ENCODE measurements at regions not wholly inside any gene's neighbourhood (a gene's known extent, or its start where the extent isn't known, plus 50 kb on each side); places are given as distances from the start of the nearest gene placed in this dataset.

DNA sequence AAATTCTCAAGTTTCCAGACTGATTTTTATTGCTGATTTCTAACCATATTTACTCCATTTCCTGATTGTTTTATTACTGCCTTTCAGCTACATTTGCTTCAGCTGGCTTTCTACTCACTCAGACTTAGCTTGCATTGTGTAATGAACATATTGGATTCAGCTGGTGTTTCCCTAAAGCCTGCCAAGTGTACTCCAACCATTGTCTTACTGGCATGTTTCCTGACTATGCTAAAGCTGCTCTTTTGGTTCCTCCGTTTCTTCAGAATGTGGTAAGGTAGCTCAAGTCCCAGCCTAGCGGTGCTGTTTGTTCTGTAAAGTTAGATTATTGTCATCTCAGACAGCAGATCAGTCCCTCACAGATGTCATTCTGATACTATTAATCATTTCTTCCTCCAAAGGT lies 53.1 kb upstream of the GLRA2 start:
- DNase-seq (ENCODE audit: low read depth in 2 of 2) = no peak

DNA sequence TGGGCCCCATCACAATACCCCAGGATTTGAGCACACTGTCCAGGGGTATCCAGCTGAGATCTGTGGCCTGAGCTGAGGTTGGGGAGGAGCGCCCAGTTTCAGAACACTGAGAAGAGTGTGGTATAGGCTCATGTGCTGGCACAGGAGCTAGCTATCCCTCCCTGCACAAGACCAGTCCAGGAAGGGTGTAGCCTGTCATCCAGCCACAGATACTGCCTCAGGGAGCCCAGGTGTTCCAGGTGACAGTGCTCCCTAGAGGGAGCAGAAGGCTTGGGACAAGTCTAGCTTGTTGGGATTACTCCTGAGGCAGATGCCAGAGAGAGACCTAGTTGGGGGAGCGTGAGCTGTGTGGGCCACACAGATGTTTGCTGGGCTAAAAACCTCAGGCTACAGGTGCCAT lies 79.6 kb upstream of the GLRA2 start:
- no peak for DNase-seq (ENCODE audit: low read depth in 2 of 2)

DNA sequence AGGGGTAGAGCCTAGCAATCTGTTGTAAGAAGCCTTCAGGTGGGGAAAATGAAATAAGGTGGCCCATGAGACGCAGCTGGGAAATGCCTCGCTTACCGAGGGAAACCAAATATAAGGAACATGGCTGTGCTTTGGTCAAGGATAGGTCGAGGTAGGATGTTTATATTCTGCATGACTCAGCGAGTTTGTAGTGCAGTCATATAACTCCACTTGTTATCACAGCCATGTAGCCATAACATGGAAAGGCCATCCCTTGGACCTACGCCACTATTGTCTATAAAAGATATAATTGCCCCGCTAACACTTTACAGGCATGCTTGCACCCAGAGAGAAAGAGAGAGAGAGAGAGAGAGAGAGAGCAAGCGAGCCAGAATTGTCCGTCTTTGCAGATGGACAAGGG lies 80.9 kb upstream of the GLRA2 start:
- no peak for DNase-seq (ENCODE audit: low read depth in 2 of 2)

DNA sequence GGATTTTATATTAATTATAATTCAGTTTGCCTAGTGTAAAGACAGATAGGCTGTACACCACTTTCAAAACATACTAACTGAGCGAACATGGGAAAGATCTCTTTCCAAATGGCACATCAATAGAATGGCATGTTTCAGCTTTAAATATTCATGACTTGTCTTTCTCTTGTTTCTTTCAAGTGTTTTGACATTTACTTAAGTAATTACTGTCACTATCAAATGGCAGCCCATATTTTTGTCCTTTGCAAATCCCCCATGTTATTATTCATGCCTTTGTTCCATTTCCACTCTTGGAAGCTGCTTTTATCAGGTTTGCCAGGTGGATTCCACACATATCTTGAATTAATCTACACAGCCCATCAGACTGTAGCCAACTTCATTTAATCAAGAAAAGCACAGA lies 89.2 kb upstream of the GLRA2 start:
- no peak for DNase-seq (ENCODE audit: low read depth in 2 of 2)

DNA sequence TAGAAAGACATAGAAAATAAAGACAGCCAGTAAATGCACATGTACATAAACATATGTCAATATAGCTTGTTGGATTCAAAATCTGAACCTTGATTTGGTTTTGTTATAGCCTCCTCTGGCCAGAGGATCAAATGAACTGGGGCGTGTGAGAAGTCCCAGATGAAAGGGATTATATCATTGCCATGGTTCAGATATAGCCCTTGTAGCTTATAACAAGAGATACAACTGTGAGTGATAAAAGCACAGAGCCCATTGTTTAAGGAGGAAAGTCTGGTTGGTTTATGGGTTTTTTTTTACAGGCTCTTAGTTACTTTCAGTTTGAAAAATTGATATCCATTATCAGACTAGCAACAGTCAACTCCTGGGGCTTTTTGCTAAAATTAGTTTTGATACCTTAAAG lies 101.7 kb upstream of the GLRA2 start:
- no peak for DNase-seq (ENCODE audit: low read depth in 2 of 2)

DNA sequence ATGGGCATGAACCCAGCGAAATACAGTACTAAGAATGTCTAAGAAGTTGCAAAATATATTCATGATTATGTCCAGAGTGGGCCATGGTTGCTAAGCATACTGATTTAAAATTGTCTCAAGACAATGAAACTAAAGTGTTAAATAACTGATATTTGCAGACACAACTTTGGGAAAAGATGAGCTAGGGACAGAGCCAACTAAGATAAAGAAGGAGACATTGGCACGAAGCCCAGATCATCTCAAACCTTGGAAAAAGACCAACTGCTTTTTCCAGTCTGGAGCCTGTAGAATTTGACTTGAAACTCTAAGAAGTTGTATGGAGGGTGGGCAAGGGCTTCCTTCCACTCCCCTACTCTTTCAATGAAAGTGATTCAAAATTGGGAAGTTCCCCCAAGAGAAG lies 108.5 kb upstream of the GLRA2 start:
- no peak for DNase-seq (ENCODE audit: low read depth in 2 of 2)

DNA sequence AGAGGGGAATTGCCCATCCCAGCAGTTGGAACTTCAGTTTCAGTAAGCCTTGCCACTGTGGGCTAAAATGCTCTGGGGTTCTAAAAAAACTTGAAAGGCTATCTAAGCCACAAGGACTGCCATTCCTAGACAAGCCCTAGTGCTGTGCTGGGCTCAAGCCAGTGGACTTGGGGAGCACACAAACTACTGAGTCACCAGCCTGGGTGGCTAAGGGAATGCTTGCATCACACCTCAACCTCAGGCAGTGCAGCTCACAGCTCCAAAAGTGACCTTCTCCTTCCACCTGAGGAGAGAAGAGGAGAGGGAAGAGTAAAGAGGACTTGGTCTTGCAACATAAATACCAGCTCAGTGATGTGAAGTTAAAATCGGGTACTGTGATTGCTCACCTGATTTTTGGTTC lies 116.7 kb upstream of the GLRA2 start:
- DNase-seq (ENCODE audit: low read depth in 2 of 2) = no peak

DNA sequence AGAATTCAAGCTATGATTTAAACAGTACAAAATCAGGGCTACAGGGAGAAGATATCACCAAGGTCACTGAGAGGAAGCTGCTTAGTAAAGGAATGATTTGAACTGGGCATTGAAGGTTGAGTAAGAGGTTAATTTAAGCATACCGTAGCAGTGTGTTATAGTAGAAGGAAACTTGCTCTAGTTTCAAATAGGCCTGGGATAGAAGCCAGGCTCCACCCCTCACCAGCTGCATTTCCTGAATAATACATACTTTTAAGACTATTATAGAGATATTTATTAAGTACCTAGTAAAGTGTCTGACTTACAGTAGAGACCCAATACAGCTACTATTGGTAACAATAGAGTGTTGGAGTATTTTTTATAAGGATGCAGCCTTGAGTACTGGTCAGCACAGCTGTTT lies 118.0 kb upstream of the GLRA2 start:
- no peak for DNase-seq (ENCODE audit: low read depth in 2 of 2)

DNA sequence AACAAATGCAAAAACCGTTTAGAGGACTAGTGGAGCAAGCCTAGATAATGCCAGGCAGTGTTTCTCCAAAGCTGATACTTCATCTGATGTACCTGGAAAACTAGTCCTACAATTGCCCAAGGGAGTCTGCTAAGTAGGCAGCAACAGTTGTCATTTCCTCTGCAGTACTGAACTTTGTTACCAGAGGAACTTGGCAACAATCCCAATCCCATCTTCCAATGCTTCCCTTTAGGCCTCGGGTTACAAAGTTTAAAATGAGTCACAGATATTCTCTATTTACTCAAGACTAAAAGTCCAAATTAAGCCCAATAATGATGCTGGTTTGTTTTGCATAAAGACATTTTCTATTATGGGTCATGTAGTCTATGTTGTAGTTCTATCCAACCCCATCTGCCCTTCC lies 120.0 kb upstream of the GLRA2 start:
- no peak for DNase-seq (ENCODE audit: low read depth in 2 of 2)

DNA sequence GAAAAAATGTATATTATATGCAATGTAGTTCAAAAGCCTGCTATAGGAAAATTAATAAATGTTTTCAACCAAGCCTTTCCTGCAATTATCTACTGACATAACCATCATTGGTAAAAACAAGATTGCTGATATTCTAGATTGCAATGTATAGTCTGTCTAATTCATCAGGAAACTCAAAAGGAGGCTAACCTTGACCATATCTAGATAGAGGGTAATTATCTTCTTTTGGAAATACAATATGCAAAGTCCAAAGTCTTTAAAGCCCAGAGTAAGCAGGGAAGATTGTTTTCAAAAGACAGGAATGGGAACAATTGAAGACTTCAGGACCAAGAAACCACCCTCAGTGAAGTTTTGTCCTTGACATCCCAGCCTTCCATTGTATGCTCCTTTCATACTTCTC lies 123.1 kb upstream of the GLRA2 start:
- DNase-seq (ENCODE audit: low read depth in 2 of 2) = no peak

DNA sequence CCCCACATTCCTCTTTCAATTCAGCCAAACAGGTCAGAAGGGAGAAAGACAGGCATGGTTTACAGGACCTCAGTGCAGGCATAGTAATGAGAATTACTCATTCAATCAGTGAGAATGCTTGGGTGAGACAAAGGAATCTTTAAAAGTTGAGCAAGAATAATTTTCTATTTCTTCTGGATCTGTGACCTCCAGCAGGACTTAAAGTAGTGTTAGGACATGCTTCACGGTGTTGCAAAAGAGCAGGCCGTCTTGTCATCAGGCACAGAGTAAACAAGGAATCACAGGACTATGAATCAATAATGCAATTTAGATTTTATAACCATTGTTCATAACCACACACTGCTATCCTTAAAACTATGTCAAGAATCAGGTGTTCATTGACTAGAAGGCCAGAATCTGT lies 130.6 kb upstream of the GLRA2 start:
- DNase-seq (ENCODE audit: low read depth in 2 of 2) = no peak

DNA sequence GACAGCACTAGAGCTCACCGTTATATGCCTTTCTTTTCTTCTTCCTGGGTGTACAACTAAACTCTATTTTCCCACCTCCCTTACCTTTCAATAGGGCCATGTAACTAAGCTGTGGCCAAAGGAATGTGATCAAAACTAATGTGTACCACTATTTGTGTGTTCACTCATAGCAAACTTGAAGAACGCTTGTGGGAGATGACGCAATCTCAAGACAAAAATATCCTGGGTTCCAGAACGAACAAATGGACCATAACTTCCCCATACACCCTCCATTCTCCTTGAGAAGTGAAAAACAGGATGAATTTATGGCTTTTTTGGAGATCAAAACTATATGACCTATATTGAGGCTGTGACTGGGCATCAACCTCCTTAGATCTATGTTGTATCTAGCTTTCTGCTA lies 139.7 kb upstream of the GLRA2 start:
- DNase-seq (ENCODE audit: low read depth in 2 of 2) = no peak

DNA sequence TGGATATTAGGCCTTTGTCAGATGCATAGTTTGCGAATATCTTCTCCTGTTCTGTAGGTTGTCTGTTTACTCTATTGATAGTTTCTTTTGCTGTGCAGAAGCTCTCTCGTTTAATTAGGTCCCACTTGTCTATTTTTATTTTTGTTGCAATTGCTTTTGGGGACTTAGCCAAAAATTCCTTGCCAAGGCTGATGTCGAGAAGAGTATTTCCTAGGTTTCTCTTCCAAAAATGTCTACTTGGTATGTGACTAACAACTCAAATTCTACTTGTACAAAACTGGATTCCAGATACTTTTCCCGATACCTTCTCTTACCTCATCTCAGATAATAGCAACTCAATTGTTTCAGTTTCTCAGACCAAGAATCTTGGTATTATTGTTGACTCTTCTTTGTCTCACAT lies 142.4 kb upstream of the GLRA2 start:
- no peak for DNase-seq (ENCODE audit: low read depth in 2 of 2)

DNA sequence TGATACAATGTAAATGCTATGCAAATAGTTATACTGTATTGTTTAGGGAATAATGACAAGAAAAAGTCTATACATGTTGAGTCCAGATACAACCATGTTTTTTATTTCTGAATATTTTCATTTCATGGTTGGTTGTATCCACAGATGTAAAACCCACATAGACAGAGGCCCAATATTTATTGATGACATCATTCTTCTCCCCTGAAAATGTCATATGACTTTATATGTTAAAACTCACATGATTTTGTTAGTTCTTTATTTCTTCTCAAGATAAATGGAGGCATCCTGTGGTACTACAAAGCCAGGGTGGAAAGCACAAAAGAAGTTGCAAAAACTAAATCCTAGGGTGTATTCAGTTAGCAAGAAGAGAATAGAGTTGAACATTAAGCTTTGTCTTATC lies 149.3 kb upstream of the GLRA2 start:
- no peak for DNase-seq (ENCODE audit: low read depth in 2 of 2)

DNA sequence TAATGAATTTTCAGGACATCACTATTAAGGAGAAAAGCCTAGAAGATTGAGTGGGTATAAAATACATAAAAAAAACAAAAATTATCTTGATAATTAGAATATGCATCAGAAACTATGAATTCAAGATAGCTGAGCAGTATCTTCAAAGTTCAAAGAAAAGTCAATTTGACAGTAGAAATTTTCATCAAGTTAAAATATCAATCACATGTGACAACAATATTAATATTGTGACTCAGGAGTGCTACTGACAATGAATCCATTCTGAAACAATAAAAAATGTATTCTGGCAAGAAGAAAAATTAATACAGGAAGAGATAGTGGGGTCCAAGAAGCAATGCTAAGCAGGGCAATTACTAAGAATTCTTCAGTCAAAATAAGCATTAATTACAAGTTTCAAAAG lies 151.9 kb upstream of the GLRA2 start:
- DNase-seq (ENCODE audit: low read depth in 2 of 2) = no peak

DNA sequence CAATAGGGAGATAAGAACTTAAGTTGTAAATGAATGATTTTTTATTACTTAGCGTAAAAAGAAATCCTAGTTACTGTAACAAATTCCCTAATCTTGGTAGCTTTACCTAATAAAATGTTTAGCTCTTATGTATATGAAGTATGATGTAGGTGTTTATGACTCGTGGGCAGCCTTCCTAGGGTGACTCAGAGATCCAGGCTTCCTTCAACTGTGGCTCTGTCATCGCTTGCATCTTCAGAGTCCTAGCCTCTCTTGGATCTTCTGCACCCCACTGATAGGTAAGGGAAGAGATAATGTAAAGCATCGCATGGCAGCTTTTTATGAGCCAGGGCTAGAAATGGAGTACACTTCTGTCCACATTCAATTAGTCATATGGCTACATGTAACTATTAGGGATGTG lies 165.6 kb upstream of the GLRA2 start:
- no peak for DNase-seq (ENCODE audit: low read depth in 2 of 2)

DNA sequence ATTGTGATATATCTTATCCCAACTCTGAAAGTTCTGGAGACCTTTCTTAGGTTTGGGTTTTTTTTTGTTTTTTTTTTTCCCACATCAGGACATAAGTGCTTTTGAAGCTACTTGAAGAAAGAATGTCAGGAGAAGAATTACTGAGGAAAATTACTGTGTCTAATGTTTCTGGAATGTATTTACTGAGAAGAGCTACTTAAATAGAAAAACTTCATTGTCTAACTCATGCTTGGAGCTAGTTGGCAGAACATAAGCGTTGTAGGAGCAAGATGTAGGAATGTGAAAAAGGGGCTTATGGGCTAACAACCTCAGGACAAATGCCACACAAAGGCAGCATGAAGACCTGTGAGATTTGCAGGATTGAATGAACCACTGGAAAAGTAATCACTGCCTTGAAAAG lies 166.6 kb upstream of the GLRA2 start:
- no peak for DNase-seq (ENCODE audit: low read depth in 2 of 2)

DNA sequence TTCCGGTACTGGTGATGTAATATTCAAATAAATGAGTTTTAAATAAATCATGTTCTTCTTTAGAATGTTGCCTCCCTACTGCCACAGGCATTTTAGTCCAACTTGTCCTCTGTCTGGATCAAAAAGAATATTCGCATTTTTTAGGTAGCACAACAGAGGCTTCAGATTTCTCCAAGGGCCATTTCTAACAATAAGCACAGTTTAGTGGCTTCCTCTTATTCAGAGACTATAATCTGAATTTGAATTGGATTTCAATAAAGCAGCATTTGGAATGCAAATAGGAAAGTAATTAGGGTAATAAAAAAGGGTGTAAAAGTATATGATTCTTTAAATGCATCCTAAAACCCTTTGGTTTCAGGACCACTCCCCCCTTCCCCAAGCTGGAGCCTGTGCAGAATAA lies 167.9 kb upstream of the GLRA2 start:
- DNase-seq (ENCODE audit: low read depth in 2 of 2) = no peak

DNA sequence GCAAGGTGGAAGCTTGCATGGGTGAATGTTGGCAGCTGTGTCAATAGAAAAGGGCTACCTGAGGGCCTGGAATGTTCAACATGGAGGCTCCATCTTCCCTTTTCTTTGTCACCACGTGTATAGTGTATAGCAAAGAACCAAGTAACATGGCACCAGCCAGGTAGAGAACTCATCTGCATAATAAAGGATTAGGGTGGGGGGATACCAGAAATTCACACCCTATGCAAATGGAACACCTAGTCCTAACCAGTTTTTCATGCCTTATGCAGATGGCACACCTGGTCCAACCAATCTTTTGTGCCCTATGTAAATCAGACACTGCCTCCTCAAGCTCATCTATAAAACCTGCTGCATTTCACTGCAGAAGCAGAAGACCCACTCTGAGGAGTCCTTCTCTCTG lies 169.6 kb upstream of the GLRA2 start:
- DNase-seq (ENCODE audit: low read depth in 2 of 2) = no peak

DNA sequence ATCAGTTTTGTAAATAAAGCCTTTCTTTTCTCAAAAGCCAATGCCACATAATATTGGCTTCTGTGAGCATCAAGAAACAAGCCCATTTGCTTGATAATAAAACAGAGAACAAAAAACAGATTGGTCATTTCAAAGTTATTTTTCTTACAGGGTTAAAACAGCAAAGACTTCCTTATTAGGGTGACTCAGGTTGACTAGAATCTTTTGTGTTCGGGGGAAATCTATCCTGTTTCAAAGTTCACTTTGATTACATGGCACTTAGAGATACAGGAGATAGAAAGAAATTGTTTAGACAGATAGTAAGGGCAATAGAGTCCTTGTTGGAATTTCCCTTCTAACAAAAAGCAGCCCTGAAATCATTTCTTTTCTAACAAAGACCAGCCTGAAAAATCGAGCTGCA lies 170.0 kb upstream of the GLRA2 start:
- DNase-seq (ENCODE audit: low read depth in 2 of 2) = no peak

DNA sequence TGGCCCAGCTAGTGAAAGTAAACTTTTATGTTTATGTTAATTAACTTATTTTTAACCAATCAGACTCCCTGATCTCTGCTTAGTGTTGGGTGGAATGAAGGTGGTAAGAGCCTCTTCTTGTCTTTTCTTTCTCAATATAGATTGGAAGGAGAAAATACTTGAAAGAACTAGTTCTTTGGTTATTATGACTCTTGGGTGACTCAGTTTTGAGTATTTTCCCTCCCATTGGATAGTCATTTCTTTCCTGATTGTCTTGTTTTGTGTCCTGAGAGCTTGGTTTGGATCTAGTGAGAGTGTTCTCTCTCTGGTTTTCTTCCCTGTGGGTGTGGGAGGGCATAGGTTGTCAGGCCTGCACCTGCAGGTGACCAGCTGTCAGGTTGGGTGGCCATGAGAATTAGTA lies 172.0 kb upstream of the GLRA2 start:
- DNase-seq (ENCODE audit: low read depth in 2 of 2) = no peak

DNA sequence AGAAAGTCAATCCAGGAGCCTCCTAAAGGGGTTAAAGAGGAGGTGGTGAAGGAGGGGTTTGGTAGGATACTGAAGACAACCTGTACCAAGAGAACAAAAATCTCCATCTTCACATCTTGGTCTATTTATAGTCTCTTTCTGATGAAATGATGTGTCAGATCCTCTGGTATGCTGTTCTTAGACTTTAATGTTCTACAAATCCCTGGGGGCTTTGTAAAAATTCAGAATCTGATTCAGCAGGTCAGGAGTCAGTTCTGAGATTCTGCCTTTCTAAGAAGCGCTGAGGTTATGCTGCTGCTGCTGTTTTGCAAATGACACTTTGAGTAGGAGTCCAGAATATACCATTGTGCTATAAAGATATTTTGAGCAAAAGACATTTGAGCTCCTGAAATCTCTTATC lies 172.9 kb upstream of the GLRA2 start:
- no peak for DNase-seq (ENCODE audit: low read depth in 2 of 2)

DNA sequence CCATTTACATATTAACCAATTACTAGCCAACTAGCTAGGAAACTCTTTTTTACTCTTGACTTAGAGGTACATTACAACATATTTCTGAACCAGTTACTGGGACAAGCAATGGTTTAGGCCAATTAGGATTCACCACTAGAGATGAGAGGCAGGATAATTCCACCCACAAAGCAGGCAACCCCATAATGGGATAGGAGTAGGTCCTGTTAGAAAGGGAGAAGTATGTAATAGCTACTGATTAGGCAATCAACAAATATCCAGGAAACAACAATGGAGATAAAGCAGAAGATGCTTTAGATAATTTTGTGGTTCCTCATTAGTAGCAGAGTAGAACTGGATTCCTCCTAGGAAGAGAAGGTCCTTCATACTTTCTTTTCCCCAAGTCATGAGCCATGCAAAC lies 173.8 kb upstream of the GLRA2 start:
- no peak for DNase-seq (ENCODE audit: low read depth in 2 of 2)

DNA sequence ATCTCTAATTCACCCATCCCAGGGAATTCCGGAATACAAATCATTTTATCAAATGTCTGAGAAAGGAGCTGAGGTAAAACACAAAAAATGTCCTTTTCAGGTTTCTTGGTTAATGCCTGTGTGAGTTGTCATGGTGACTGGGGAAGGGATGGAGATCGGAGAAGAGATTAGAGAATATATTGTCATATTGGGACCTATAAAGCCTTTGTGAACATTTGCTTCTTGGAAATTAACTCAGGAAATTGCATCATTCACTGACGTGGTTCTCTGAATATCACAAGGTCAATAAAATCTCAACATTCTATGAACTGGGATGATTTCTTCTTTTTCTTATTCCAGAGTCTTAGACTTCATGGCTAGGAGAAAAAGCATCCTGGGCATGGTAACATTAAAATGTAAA lies 174.8 kb upstream of the GLRA2 start:
- DNase-seq (ENCODE audit: low read depth in 2 of 2) = no peak

DNA sequence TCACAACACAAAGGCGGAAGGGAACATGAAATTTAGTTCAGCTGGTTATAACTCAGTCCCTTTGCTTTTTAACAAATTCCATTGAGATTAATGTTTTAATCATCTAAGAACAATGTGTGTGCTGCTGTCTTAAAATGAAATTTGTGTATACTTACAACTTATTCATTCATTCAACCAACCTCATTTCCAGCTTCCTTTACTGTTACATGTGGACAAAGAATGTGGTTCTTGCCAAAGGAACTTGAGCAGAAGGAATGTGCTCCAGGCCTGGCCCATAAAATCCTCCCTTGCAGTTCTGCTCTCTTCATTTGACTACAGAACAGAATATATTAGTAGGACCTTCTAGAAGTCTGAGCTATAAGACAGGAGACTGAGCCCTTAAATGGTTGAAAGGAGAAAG lies 176.8 kb upstream of the GLRA2 start:
- no peak for DNase-seq (ENCODE audit: low read depth in 2 of 2)

All from stimulated activated CD8-positive, alpha-beta memory T cell treated with anti-CD3 and anti-CD28 coated beads, Interleukin-2, amount 100 ng/mL, for 48 hours (primary cell).